Tibial nerve (tissue), 4 donors: ENCODE measurements at regions not wholly inside any gene's neighbourhood (a gene's known extent, or its start where the extent isn't known, plus 50 kb on each side); places are given as distances from the start of the nearest gene placed in this dataset.

Source experiments
- CTCF ChIP-seq, 5 experiments: fragments of 200-600 bp in 3 of 5; fragments of 450-650 bp in 2 of 5; sonication (generic) in 3 of 5; IDR thresholded peaks; one replicate each; pipeline ENCODE4 v1.5.1; 2016 to 2019; ENCODE audit warnings: antibody characterized with exemption in 5 of 5, mild to moderate bottlenecking in 3 of 5, moderate library complexity in 2 of 5
- EP300 ChIP-seq, 2 donors: sonication (generic); formaldehyde crosslinking; IDR thresholded peaks; one replicate each; pipeline ENCODE4 v1.6.1; 2017; ENCODE audit warnings: antibody characterized with exemption in 2 of 2, mild to moderate bottlenecking in 1 of 2
- POLR2A ChIP-seq, 2 donors: fragments of 450-650 bp; IDR thresholded peaks; one replicate each; pipeline ENCODE4 v1.6.1; 2017; ENCODE audit warnings: antibody characterized with exemption in 2 of 2, mild to moderate bottlenecking in 2 of 2, moderate library complexity in 2 of 2

GRCh38 chr10:2165771-2166460 is 428.6 kb upstream of the ADARB2 start:
- TF ChIP-seq CTCF (IDR thresholded peaks at IDR 0.05) (no peak), EP300 (IDR thresholded peaks at IDR 0.05) (no peak), POLR2A (IDR thresholded peaks at IDR 0.05) (no peak)
